H1 (cell line): ENCODE measurements at regions not wholly inside any gene's neighbourhood (a gene's known extent, or its start where the extent isn't known, plus 50 kb on each side); places are given as distances from the start of the nearest gene placed in this dataset.

Experiments used
- CBX5 ChIP-seq: fragments of 300-800, 300-1000 bp; sonication (generic); IDR thresholded peaks from 2 replicates; pipeline ENCODE4 v1.7.1; 2016; ENCODE audit warnings: antibody characterized with exemption, low read length, low read depth
- EP300 ChIP-seq, 2 experiments: IDR thresholded peaks; 1 replicate in 1 of 2; 2 replicates in 1 of 2; pipeline ENCODE4 v1.6.1; 2011 to 2012; ENCODE audit warnings: low read depth in 2 of 2, low read length in 2 of 2, mild to moderate bottlenecking in 2 of 2, borderline replicate concordance in 1 of 2, inconsistent platforms in 1 of 2, moderate library complexity in 1 of 2
- EZH2 ChIP-seq: fragments of 200-600 bp; sonication (generic); IDR thresholded peaks from 2 replicates; pipeline ENCODE4 v1.7.1; 2012; ENCODE audit warnings: low read depth, mild to moderate bottlenecking, moderate library complexity, low read length, inconsistent platforms; ENCODE audit not compliant: severe bottlenecking
- GTF2F1 ChIP-seq: IDR thresholded peaks from 2 replicates; pipeline ENCODE4 v1.6.1; 2012; ENCODE audit warnings: low read depth, low read length, improper control_type of control experiment, borderline replicate concordance
- MAFK ChIP-seq: IDR thresholded peaks from 2 replicates; pipeline ENCODE4 v1.6.1; 2012; ENCODE audit warnings: low read depth, mild to moderate bottlenecking, improper control_type of control experiment, low read length
- MAX ChIP-seq: IDR thresholded peaks from 2 replicates; pipeline ENCODE4 v1.6.1; 2012; ENCODE audit warnings: inconsistent platforms
- POLR2AphosphoS5 ChIP-seq: IDR thresholded peaks from 2 replicates; pipeline ENCODE4 v1.6.1; 2011; ENCODE audit warnings: low read depth, low read length
- RBBP5 ChIP-seq: IDR thresholded peaks from 2 replicates; pipeline ENCODE4 v1.7.1; 2012; ENCODE audit warnings: low read depth, mild to moderate bottlenecking, inconsistent platforms, low read length, moderate library complexity, borderline replicate concordance
- SIN3A ChIP-seq, 2 experiments: IDR thresholded peaks in 1 of 2; conservative IDR thresholded peaks in 1 of 2; 2 replicates each; pipeline ENCODE4 v1.6.1; 2011 to 2012; ENCODE audit warnings: low read length in 2 of 2, improper control_type of control experiment in 1 of 2, low read depth in 1 of 2, mild to moderate bottlenecking in 1 of 2
- SRF ChIP-seq: IDR thresholded peaks from 2 replicates; pipeline ENCODE4 v1.6.1; 2011; ENCODE audit warnings: mild to moderate bottlenecking, low read depth, low read length, moderate library complexity
- TEAD4 ChIP-seq: IDR thresholded peaks from 2 replicates; pipeline ENCODE4 v1.6.1; 2012; ENCODE audit warnings: low read depth, low read length, inconsistent platforms, mixed read lengths
- YY1 ChIP-seq: IDR thresholded peaks from 2 replicates; pipeline ENCODE4 v1.6.1; 2011; ENCODE audit warnings: low read depth, mild to moderate bottlenecking, low read length
- TF ChIP-seq, protein P1 (sequence below), 3 experiments: IDR thresholded peaks; 1 replicate in 2 of 3; 2 replicates in 1 of 3; pipeline versions ENCODE4 v1.5.1 to v1.6.1; 2011; ENCODE audit warnings: low read length in 3 of 3, mild to moderate bottlenecking in 3 of 3, inconsistent platforms in 2 of 3, low read depth in 1 of 3, moderate library complexity in 1 of 3; ENCODE audit not compliant: insufficient read depth in 1 of 3; ENCODE audit errors: control extremely low read depth in 1 of 3

GRCh38 chr14:86896701-86897100, 1096.3 kb downstream of the GALC start:
- TF ChIP-seq SRF, result no peak
- no peak for TF ChIP-seq MAX
- TF ChIP-seq, protein P1, sequence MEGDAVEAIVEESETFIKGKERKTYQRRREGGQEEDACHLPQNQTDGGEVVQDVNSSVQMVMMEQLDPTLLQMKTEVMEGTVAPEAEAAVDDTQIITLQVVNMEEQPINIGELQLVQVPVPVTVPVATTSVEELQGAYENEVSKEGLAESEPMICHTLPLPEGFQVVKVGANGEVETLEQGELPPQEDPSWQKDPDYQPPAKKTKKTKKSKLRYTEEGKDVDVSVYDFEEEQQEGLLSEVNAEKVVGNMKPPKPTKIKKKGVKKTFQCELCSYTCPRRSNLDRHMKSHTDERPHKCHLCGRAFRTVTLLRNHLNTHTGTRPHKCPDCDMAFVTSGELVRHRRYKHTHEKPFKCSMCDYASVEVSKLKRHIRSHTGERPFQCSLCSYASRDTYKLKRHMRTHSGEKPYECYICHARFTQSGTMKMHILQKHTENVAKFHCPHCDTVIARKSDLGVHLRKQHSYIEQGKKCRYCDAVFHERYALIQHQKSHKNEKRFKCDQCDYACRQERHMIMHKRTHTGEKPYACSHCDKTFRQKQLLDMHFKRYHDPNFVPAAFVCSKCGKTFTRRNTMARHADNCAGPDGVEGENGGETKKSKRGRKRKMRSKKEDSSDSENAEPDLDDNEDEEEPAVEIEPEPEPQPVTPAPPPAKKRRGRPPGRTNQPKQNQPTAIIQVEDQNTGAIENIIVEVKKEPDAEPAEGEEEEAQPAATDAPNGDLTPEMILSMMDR (IDR thresholded peaks at IDR 0.05; ENCODE audit: control extremely low read depth in 1 of 3, insufficient read depth in 1 of 3, low read depth in 1 of 3, low read length in 3 of 3), result no peak
- TF ChIP-seq YY1, result no peak
- TF ChIP-seq CBX5, result no peak
- TF ChIP-seq POLR2AphosphoS5, result no peak
- TF ChIP-seq MAFK, result no peak
- no peak for TF ChIP-seq GTF2F1
- TF ChIP-seq TEAD4, result no peak
- no peak for TF ChIP-seq EP300 (IDR thresholded peaks at IDR 0.05; ENCODE audit: borderline replicate concordance in 1 of 2, low read depth in 2 of 2, low read length in 2 of 2)
- TF ChIP-seq SIN3A (conservative IDR thresholded peaks at IDR 0.05 in 1 of 2, IDR thresholded peaks at IDR 0.05 in 1 of 2; ENCODE audit: low read depth in 1 of 2, low read length in 2 of 2), result no peak
- TF ChIP-seq RBBP5, result no peak
- TF ChIP-seq EZH2, result no peak
